WTC11 (cell line): ENCODE measurements at regions not wholly inside any gene's neighbourhood (a gene's known extent, or its start where the extent isn't known, plus 50 kb on each side); places are given as distances from the start of the nearest gene placed in this dataset.
"Not testable (repeated sequence)": the region's sequence is repeated elsewhere in the genome, so short reads cannot be mapped to it uniquely, and the experiment has no call there.

Experiments used
- ATAC-seq: fragments of 200-7000 bp; cut with Tn5 transposase; 2 replicates; pipeline ENCODE4 v1.10.0; 2021; ENCODE audit warnings: mild to moderate bottlenecking, moderate library complexity
- CTCF ChIA-PET: fragments of 300-600 bp; sonication (Branson Sonifier 250); formaldehyde crosslinking; loops from one replicate; lab custom pipeline; 2021; ENCODE audit warnings: antibody characterized with exemption; lab: Charles Lee
- POLR2A ChIA-PET: fragments of 350-600 bp; sonication (Branson Sonifier 250); formaldehyde crosslinking; loops from one replicate; lab custom pipeline; 2021; ENCODE audit warnings: antibody characterized with exemption; lab: Charles Lee
- DNase-seq: peaks from one replicate; pipeline ENCODE4 v3.0.0; 2021; ENCODE audit warnings: low spot score
- H3K27ac Mint-ChIP-seq: 2 replicates; pipeline ENCODE4 v1.8.0; 2021; ENCODE audit warnings: mixed read lengths
- H3K27me3 Mint-ChIP-seq: 2 replicates; pipeline ENCODE4 v1.8.0; 2021; ENCODE audit warnings: low read depth, mild to moderate bottlenecking, moderate library complexity, mixed read lengths
- H3K36me3 Mint-ChIP-seq: 2 replicates; pipeline ENCODE4 v1.8.0; 2021; ENCODE audit warnings: mixed read lengths
- H3K4me1 Mint-ChIP-seq: 2 replicates; pipeline ENCODE4 v1.8.0; 2022; ENCODE audit warnings: mixed read lengths
- H3K4me3 Mint-ChIP-seq: 2 replicates; pipeline ENCODE4 v1.8.0; 2021; ENCODE audit warnings: mild to moderate bottlenecking, moderate library complexity, mixed read lengths
- H3K9me3 Mint-ChIP-seq: 2 replicates; pipeline ENCODE4 v1.8.0; 2021; ENCODE audit warnings: mixed read lengths
- AFF4 ChIP-seq: sonication (generic); formaldehyde crosslinking; IDR thresholded peaks from 2 replicates; pipeline ENCODE4 v1.8.1; 2023; ENCODE audit warnings: mild to moderate bottlenecking, missing genetic modification reagents, borderline replicate concordance
- ATF1 ChIP-seq: sonication (generic); formaldehyde crosslinking; IDR thresholded peaks from 2 replicates; pipeline ENCODE4 v1.8.1; 2023; ENCODE audit warnings: mild to moderate bottlenecking, moderate library complexity, missing genetic modification reagents
- CDX4 ChIP-seq: fragments of 250-450 bp; sonication (Bioruptor Pico); IDR thresholded peaks from 2 replicates; pipeline ENCODE4 v1.9.0; 2021; ENCODE audit warnings: moderate library complexity, mild to moderate bottlenecking, inconsistent platforms, borderline replicate concordance
- ELF4 ChIP-seq: sonication (generic); formaldehyde crosslinking; IDR thresholded peaks from 2 replicates; pipeline ENCODE4 v1.8.1; 2022; ENCODE audit warnings: low read depth, mild to moderate bottlenecking, moderate library complexity, missing genetic modification reagents
- FOXJ3 ChIP-seq: sonication (generic); formaldehyde crosslinking; IDR thresholded peaks from 2 replicates; pipeline ENCODE4 v1.9.0; 2021; ENCODE audit warnings: missing genetic modification reagents, mild to moderate bottlenecking, borderline replicate concordance
- FOXK1 ChIP-seq: sonication (generic); formaldehyde crosslinking; IDR thresholded peaks from 2 replicates; pipeline ENCODE4 v1.8.0; 2022; ENCODE audit warnings: mild to moderate bottlenecking, moderate library complexity, missing genetic modification reagents
- GABPB1 ChIP-seq: sonication (generic); formaldehyde crosslinking; IDR thresholded peaks from 2 replicates; pipeline ENCODE4 v1.8.1; 2023; ENCODE audit warnings: mild to moderate bottlenecking, missing genetic modification reagents
- GTF2I ChIP-seq: fragments of 250-450 bp; sonication (Bioruptor Pico); conservative IDR thresholded peaks from 2 replicates; pipeline ENCODE4 v1.4.0; 2021; ENCODE audit warnings: mild to moderate bottlenecking
- IRF2 ChIP-seq: sonication (generic); formaldehyde crosslinking; IDR thresholded peaks from 2 replicates; pipeline ENCODE4 v1.8.0; 2022; ENCODE audit warnings: low read depth, missing genetic modification reagents, borderline replicate concordance
- KAT7 ChIP-seq: sonication (generic); formaldehyde crosslinking; IDR thresholded peaks from 2 replicates; pipeline ENCODE4 v1.8.1; 2023; ENCODE audit warnings: missing genetic modification reagents, mild to moderate bottlenecking, borderline replicate concordance
- NFE2L1 ChIP-seq: sonication (generic); formaldehyde crosslinking; IDR thresholded peaks from 2 replicates; pipeline ENCODE4 v1.8.1; 2023; ENCODE audit warnings: missing genetic modification reagents
- PRDM15 ChIP-seq: sonication (generic); formaldehyde crosslinking; IDR thresholded peaks from 2 replicates; pipeline ENCODE4 v1.8.0; 2022; ENCODE audit warnings: missing genetic modification reagents
- RELA ChIP-seq: sonication (generic); formaldehyde crosslinking; IDR thresholded peaks from 2 replicates; pipeline ENCODE4 v1.8.1; 2022; ENCODE audit warnings: missing genetic modification reagents, mild to moderate bottlenecking, borderline replicate concordance
- RORB ChIP-seq: fragments of 250-450 bp; sonication (Bioruptor Pico); IDR thresholded peaks from 2 replicates; pipeline ENCODE4 v1.9.0; 2021; ENCODE audit warnings: mild to moderate bottlenecking
- SMAD4 ChIP-seq: sonication (generic); formaldehyde crosslinking; IDR thresholded peaks from 2 replicates; pipeline ENCODE4 v1.8.0; 2022; ENCODE audit warnings: mild to moderate bottlenecking, missing genetic modification reagents
- TEAD4 ChIP-seq: sonication (generic); formaldehyde crosslinking; IDR thresholded peaks from 2 replicates; pipeline ENCODE4 v1.8.0; 2022; ENCODE audit warnings: mild to moderate bottlenecking, missing genetic modification reagents
- USF2 ChIP-seq: sonication (generic); formaldehyde crosslinking; IDR thresholded peaks from 2 replicates; pipeline ENCODE4 v1.8.1; 2023; ENCODE audit warnings: mild to moderate bottlenecking, missing genetic modification reagents, moderate library complexity
- ZBTB21 ChIP-seq: sonication (generic); formaldehyde crosslinking; IDR thresholded peaks from 2 replicates; pipeline ENCODE4 v1.8.1; 2023; ENCODE audit warnings: mild to moderate bottlenecking, missing genetic modification reagents, borderline replicate concordance
- ZNF138 ChIP-seq: sonication (generic); formaldehyde crosslinking; conservative IDR thresholded peaks from 2 replicates; pipeline ENCODE4 v1.8.1; 2022; ENCODE audit warnings: mild to moderate bottlenecking, moderate library complexity, missing genetic modification reagents
- ZNF281 ChIP-seq: sonication (generic); formaldehyde crosslinking; IDR thresholded peaks from 2 replicates; pipeline ENCODE4 v1.8.0; 2023; ENCODE audit warnings: mild to moderate bottlenecking, missing genetic modification reagents
- ZNF671 ChIP-seq: fragments of 250-450 bp; sonication (Bioruptor Pico); IDR thresholded peaks from 2 replicates; pipeline ENCODE4 v1.8.0; 2021; ENCODE audit warnings: mild to moderate bottlenecking

GRCh38 chr2:228426502-228427216 is 245.2 kb upstream of the SPHKAP start:
- peaks cover 20% of the 10 kb centered on the region for H3K36me3 Mint-ChIP-seq
- no peak for TF ChIP-seq PRDM15 (CRISPR knock-in tag)
- TF ChIP-seq FOXJ3 = no peak
- TF ChIP-seq GABPB1 = no peak
- no peak for TF ChIP-seq ZNF281 (CRISPR knock-in tag)
- TF ChIP-seq IRF2 = no peak
- no peak for TF ChIP-seq ZNF671
- no peak for TF ChIP-seq TEAD4 (CRISPR knock-in tag)
- no peak for TF ChIP-seq RORB
- TF ChIP-seq SMAD4 (CRISPR knock-in tag) = no peak
- TF ChIP-seq ATF1 (CRISPR knock-in tag) = no peak
- TF ChIP-seq GTF2I (CRISPR knock-in tag) = no peak
- no peak for TF ChIP-seq USF2 (CRISPR knock-in tag)
- no peak for TF ChIP-seq ZNF138
- no peak for TF ChIP-seq NFE2L1 (CRISPR knock-in tag)
- TF ChIP-seq KAT7 (CRISPR knock-in tag) = no peak
- peaks cover 26% of the 10 kb centered on the region for H3K9me3 Mint-ChIP-seq
- peak overlapping the region; percentile 71 for H3K4me3 Mint-ChIP-seq
- no peak for ATAC-seq
- ChIA-PET CTCF (no interaction called here), POLR2A (no interaction called here)
- peaks cover 14% of the 10 kb centered on the region for H3K4me1 Mint-ChIP-seq
- DNase-seq = no peak
- no peak overlapping the region for H3K27ac Mint-ChIP-seq
- H3K27me3 Mint-ChIP-seq = peaks cover 14% of the 10 kb centered on the region

GRCh38 chr2:228425411-228426060 is 244.0 kb upstream of the SPHKAP start:
- peak overlapping the region; percentile 71 for H3K4me3 Mint-ChIP-seq
- DNase-seq = peak; percentile 71
- peaks cover 26% of the 10 kb centered on the region for H3K9me3 Mint-ChIP-seq
- H3K27ac Mint-ChIP-seq, CTCF ChIA-PET, POLR2A ChIA-PET, ATAC-seq: not testable (repeated sequence)
- peaks cover 20% of the 10 kb centered on the region for H3K36me3 Mint-ChIP-seq
- peaks cover 14% of the 10 kb centered on the region for H3K27me3 Mint-ChIP-seq
- H3K4me1 Mint-ChIP-seq = peaks cover 14% of the 10 kb centered on the region

- Mint-ChIP-seq H3K4me1 (no peaks in the 10 kb centered on the region), H3K4me3 (no peak overlapping the region), H3K27me3 (peaks cover 3% of the 10 kb centered on the region; the same call in 1 of the 2 replicates), H3K9me3 (peaks cover 8% of the 10 kb centered on the region), H3K36me3 (0 out of 2 replicates have a peak, but pooled peaks cover 3% of the 10 kb centered on the region), H3K27ac (no peak overlapping the region)
- ATAC-seq = no peak
- ChIA-PET POLR2A (no interaction called here), CTCF (no interaction called here)
- DNase-seq = no peak
- TF ChIP-seq FOXK1 (CRISPR knock-in tag) (no peak), ELF4 (CRISPR knock-in tag) (no peak), CDX4 (CRISPR knock-in tag) (no peak), ZBTB21 (CRISPR knock-in tag) (no peak), AFF4 (CRISPR knock-in tag) (no peak), ATF1 (CRISPR knock-in tag) (no peak), RELA (CRISPR knock-in tag) (no peak), ZNF671 (no peak), GABPB1 (no peak)
Measured at GRCh38 chr2:228417956-228418355, 236.5 kb upstream of the SPHKAP start.
